Epithelial cell of proximal tubule (primary cell): ENCODE measurements at regions not wholly inside any gene's neighbourhood (a gene's known extent, or its start where the extent isn't known, plus 50 kb on each side); places are given as distances from the start of the nearest gene placed in this dataset.
"Not testable (repeated sequence)": the region's sequence is repeated elsewhere in the genome, so short reads cannot be mapped to it uniquely, and the experiment has no call there.

Source experiments
- DNase-seq: peaks from one replicate; pipeline ENCODE4 v3.0.0-alpha.2; 2011; ENCODE audit warnings: low read depth
- H3K4me3 ChIP-seq: 2 replicates; pipeline ENCODE4 v1.5.1; 2011; ENCODE audit warnings: low read depth, mild to moderate bottlenecking, low read length
- CTCF ChIP-seq: conservative IDR thresholded peaks from 2 replicates; pipeline ENCODE4 v1.5.1; 2012; ENCODE audit warnings: low read depth, mild to moderate bottlenecking, low read length

DNA sequence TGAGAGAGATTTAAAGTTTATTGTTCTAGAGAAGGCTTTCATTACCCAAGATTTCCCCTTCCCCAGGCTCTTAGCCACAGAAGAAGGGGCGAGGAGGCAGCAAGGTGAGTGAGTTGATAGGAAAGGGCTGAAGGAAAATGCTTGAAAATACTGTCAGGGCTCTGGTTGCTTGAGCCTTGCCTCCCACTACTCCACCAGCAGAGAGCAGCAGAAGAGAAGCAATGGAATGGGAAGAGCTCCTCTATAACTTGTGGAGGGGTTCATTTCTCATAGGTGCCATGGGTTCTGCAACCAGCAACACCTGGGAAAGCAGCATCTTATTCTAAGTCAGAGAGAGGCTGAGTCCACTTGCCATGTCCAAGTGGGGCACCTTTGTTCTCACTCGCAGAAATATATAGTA lies 184.0 kb upstream of the CNTN6 start:
- no peak for DNase-seq
- TF ChIP-seq CTCF = peak; percentile 84

DNA sequence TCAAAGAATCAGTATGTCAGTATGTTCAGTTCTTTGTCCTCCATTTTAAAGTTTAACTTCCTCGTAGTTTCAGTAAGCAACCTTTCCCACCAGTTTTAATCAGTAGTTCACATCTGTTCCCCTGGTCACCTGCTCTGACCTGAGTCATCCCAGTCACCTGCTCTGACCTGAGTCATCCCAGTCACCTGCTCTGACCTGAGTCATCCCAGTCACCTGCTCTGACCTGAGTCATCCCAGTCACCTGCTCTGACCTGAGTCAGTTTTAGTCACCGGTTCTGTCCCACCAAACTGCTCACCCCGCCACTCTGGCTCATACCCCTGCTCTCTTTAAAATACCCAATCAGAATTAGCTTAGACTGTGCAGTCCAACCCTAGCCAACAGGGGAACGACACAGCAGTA lies 180.1 kb upstream of the CNTN6 start:
- peak; percentile 59 for DNase-seq
- not testable (repeated sequence) for H3K4me3 ChIP-seq

More for the DNA sequence above, 184.0 kb upstream of the CNTN6 start:
- no peak overlapping the region for H3K4me3 ChIP-seq

DNA sequence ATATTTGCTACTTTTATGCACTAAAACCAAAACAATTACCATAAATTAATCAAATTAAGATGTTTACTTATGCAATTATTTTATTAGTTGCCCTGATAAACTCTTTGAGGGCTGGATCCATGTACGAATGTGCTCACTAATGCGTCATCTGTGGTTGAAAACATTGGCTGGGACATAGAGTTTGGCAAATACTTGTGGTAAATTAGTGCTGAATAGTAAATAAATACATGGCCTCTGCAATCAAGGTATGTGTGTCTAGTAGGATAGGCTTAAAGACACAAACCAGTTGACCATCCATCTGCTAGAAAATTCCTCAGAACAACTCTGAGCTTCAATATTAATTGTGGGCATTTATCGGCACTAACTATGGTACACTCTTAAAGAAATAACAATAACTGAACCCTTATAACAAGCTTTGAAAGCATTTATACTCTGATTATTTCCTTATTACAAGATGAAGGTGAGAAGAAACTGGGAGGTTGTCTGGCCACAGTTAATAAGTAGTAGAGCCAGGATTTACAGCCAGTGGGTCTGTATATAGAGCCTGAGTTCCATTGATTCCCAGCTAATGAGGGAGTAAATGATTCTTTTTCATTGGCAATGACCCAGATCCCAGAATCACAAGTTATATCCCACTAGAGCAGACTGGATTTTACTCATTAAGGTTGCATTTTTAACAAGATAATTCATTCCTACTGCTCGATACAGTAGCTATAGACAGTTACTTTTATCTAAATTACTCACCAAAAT lies 169.5 kb upstream of the CNTN6 start:
- peak; percentile 88 for DNase-seq
- peak overlapping the region; percentile 17 for H3K4me3 ChIP-seq
- no peak for TF ChIP-seq CTCF

- H3K4me3 ChIP-seq = no peak overlapping the region
Observed at GRCh38 chr3:930866-931265, 162.0 kb upstream of the CNTN6 start.

GRCh38 chr3:933326-933725 lies 159.5 kb upstream of the CNTN6 start:
- TF ChIP-seq CTCF = no peak
- no peak overlapping the region for H3K4me3 ChIP-seq
- no peak for DNase-seq

More at GRCh38 chr3:930866-931265, 162.0 kb upstream of the CNTN6 start:
- no peak for TF ChIP-seq CTCF
- DNase-seq = no peak

DNA sequence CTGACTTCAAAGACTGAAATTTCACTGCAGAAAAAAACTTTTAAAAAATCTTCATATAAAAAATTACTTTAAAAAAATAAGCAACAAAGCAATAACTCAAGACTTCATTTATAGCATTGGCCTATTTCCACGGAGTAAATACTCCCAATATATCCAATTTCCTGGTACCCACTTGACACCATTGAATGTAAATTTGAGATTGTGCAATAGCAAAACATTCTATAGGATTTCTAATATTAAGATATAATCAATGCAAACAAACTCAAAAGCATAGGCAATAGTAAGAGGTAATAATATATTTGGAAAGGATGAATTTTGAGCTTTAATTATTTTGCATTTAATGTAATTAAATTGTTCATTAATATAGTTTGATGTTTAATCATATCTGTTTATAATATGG lies 148.0 kb upstream of the CNTN6 start:
- no peak overlapping the region for H3K4me3 ChIP-seq
- no peak for TF ChIP-seq CTCF
- no peak for DNase-seq

- no peak for DNase-seq
- no peak overlapping the region for H3K4me3 ChIP-seq
- TF ChIP-seq CTCF = no peak
Observed at GRCh38 chr3:945738-946137, 147.1 kb upstream of the CNTN6 start.

- no peak for DNase-seq
- no peak for TF ChIP-seq CTCF
- H3K4me3 ChIP-seq = no peak overlapping the region
Observed at GRCh38 chr3:952906-953305, 139.9 kb upstream of the CNTN6 start.
